NCI-H128 (cell line): ENCODE measurements at regions not wholly inside any gene's neighbourhood (a gene's known extent, or its start where the extent isn't known, plus 50 kb on each side); places are given as distances from the start of the nearest gene placed in this dataset.

ENCODE experiments used
- DNase-seq: peaks from one replicate; lab custom pipeline; 2025; ENCODE audit not compliant: unreplicated experiment; lab: John Stamatoyannopoulos, UW

- no peak for DNase-seq
These were observed 204.4 kb downstream of the SAMD5 start for GRCh38 chr6:147712841-147713240.

- DNase-seq, result no peak
These were observed 206.5 kb downstream of the SAMD5 start for GRCh38 chr6:147715035-147715434.

- DNase-seq, result no peak
These were observed 207.9 kb downstream of the SAMD5 start for GRCh38 chr6:147716434-147716833.

GRCh38 chr6:147717991-147718390 lies 209.5 kb downstream of the SAMD5 start:
- no peak for DNase-seq

GRCh38 chr6:147722158-147722557 lies 213.7 kb downstream of the SAMD5 start:
- no peak for DNase-seq

GRCh38 chr6:147724454-147724853 lies 216.0 kb downstream of the SAMD5 start:
- DNase-seq, result no peak

GRCh38 chr6:147726342-147726741 lies 217.9 kb downstream of the SAMD5 start:
- DNase-seq, result no peak

GRCh38 chr6:147728903-147729302 lies 220.4 kb downstream of the SAMD5 start:
- no peak for DNase-seq

GRCh38 chr6:147733686-147734085 lies 225.2 kb downstream of the SAMD5 start:
- no peak for DNase-seq

- DNase-seq, result no peak
These were observed 225.7 kb downstream of the SAMD5 start for GRCh38 chr6:147734151-147734550.

- no peak for DNase-seq
These were observed 227.4 kb downstream of the SAMD5 start for GRCh38 chr6:147735924-147736323.

GRCh38 chr6:147737115-147737514 lies 228.6 kb downstream of the SAMD5 start:
- DNase-seq, result no peak

GRCh38 chr6:147738099-147738498 lies 229.6 kb downstream of the SAMD5 start:
- no peak for DNase-seq

GRCh38 chr6:147738516-147739162 lies 230.1 kb downstream of the SAMD5 start:
- DNase-seq, result no peak

- no peak for DNase-seq
These were observed 231.8 kb downstream of the SAMD5 start for GRCh38 chr6:147740326-147740725.

GRCh38 chr6:147740916-147741315 lies 232.4 kb downstream of the SAMD5 start:
- no peak for DNase-seq

GRCh38 chr6:147741389-147741788 lies 232.9 kb downstream of the SAMD5 start:
- DNase-seq, result no peak

GRCh38 chr6:147742440-147742839 lies 233.9 kb downstream of the SAMD5 start:
- no peak for DNase-seq

GRCh38 chr6:147744012-147744411 lies 235.5 kb downstream of the SAMD5 start:
- DNase-seq, result no peak

- DNase-seq, result no peak
These were observed 240.8 kb downstream of the SAMD5 start for GRCh38 chr6:147749331-147749730.

- DNase-seq, result no peak
These were observed 241.9 kb downstream of the SAMD5 start for GRCh38 chr6:147750413-147750812.

GRCh38 chr6:147751232-147751631 lies 242.7 kb downstream of the SAMD5 start:
- no peak for DNase-seq

GRCh38 chr6:147752689-147753403 lies 244.4 kb downstream of the SAMD5 start:
- no peak for DNase-seq
